H1 (cell line): ENCODE measurements at regions not wholly inside any gene's neighbourhood (a gene's known extent, or its start where the extent isn't known, plus 50 kb on each side); places are given as distances from the start of the nearest gene placed in this dataset.

ENCODE experiments used
- CTCF ChIA-PET: fragments of 300-600 bp; sonication (Branson Sonifier 250); formaldehyde crosslinking; loops from one replicate; lab custom pipeline; 2021; ENCODE audit not compliant: partially characterized antibody; lab: Charles Lee
- POLR2A ChIA-PET: fragments of 300-600 bp; sonication (Branson Sonifier 250); formaldehyde crosslinking; loops from one replicate; lab custom pipeline; 2021; ENCODE audit warnings: inconsistent platforms; ENCODE audit not compliant: partially characterized antibody; lab: Charles Lee
- DNase-seq, 2 experiments: peaks; one replicate each; pipeline versions ENCODE4 v3.0.0 to v3.0.0-alpha.2; 2010 to 2022; ENCODE audit warnings: low spot score in 2 of 2, low read depth in 1 of 2, mixed read lengths in 1 of 2
- FAIRE-seq: peaks from 2 replicates; lab custom pipeline; 2011; peaks lifted over from hg19 to GRCh38; lab: Jason Lieb, UNC
- H2AFZ ChIP-seq: 2 replicates; pipeline ENCODE4 v1.8.1; 2012; ENCODE audit warnings: low read length, inconsistent platforms
- H2AK5ac ChIP-seq: 2 replicates; pipeline ENCODE4 v1.6.1; 2013; ENCODE audit warnings: low read depth, low read length
- H2BK120ac ChIP-seq: replicated peaks from 2 replicates; pipeline ENCODE3; 2013; ENCODE audit warnings: low read depth, low read length, inconsistent platforms
- H2BK12ac ChIP-seq: 2 replicates; pipeline ENCODE4 v1.6.1; 2013; ENCODE audit warnings: low read depth, low read length
- H2BK15ac ChIP-seq: 2 replicates; pipeline ENCODE4 v1.6.1; 2013; ENCODE audit warnings: low read length
- H2BK20ac ChIP-seq: 2 replicates; pipeline ENCODE4 v1.6.1; 2013; ENCODE audit warnings: low read length
- H2BK5ac ChIP-seq: 2 replicates; pipeline ENCODE4 v1.6.1; 2013; ENCODE audit warnings: low read depth, low read length
- H3K14ac ChIP-seq: 2 replicates; pipeline ENCODE4 v1.6.1; 2013; ENCODE audit warnings: inconsistent platforms; ENCODE audit not compliant: insufficient read length
- H3K18ac ChIP-seq: 2 replicates; pipeline ENCODE4 v1.6.1; 2013; ENCODE audit warnings: low read length; ENCODE audit errors: extremely low read depth
- H3K23ac ChIP-seq: 2 replicates; pipeline ENCODE4 v1.6.1; 2013; ENCODE audit warnings: inconsistent platforms; ENCODE audit not compliant: insufficient read length
- H3K23me2 ChIP-seq: 2 replicates; pipeline ENCODE4 v1.6.1; 2013; ENCODE audit warnings: low read depth, low read length
- H3K27ac ChIP-seq: 2 replicates; pipeline ENCODE4 v1.6.1; 2011; ENCODE audit warnings: low read depth, low read length, inconsistent platforms
- H3K27me3 ChIP-seq, 4 experiments: replicated peaks in 1 of 4; 1 replicate in 1 of 4; 2 replicates in 3 of 4; pipeline versions ENCODE4 v1.6.1 to v1.8.1; 2011 to 2013; ENCODE audit warnings: low read length in 3 of 4, mild to moderate bottlenecking in 3 of 4, inconsistent platforms in 2 of 4, mixed read lengths in 2 of 4, moderate library complexity in 1 of 4; ENCODE audit not compliant: control insufficient read depth in 3 of 4, insufficient read depth in 3 of 4; ENCODE audit errors: extremely low read depth in 1 of 4
- H3K36me3 ChIP-seq, 4 experiments: 2 replicates each; pipeline versions ENCODE4 v1.6.1 to v1.8.1; 2011 to 2013; ENCODE audit warnings: mild to moderate bottlenecking in 4 of 4, low read length in 3 of 4, moderate library complexity in 2 of 4, control low read depth in 1 of 4, inconsistent platforms in 1 of 4; ENCODE audit not compliant: insufficient read depth in 4 of 4, control insufficient read depth in 2 of 4
- H3K4ac ChIP-seq: replicated peaks from 2 replicates; pipeline ENCODE3; 2013; ENCODE audit warnings: low read length, low read depth, mixed read lengths, inconsistent platforms; ENCODE audit not compliant: insufficient read length
- H3K4me1 ChIP-seq, 4 experiments: replicated peaks in 1 of 4; 1 replicate in 1 of 4; 2 replicates in 3 of 4; pipeline versions ENCODE4 v1.6.1 to v1.8.1; 2011 to 2013; ENCODE audit warnings: low read length in 3 of 4, inconsistent platforms in 2 of 4, mixed read lengths in 1 of 4; ENCODE audit not compliant: insufficient read depth in 4 of 4, control insufficient read depth in 3 of 4
- H3K4me2 ChIP-seq, 2 experiments: 2 replicates each; pipeline versions ENCODE4 v1.6.1 to v1.8.1; 2011 to 2013; ENCODE audit warnings: low read depth in 2 of 2, low read length in 2 of 2, control low read depth in 1 of 2, inconsistent platforms in 1 of 2, mild to moderate bottlenecking in 1 of 2; ENCODE audit not compliant: insufficient read depth in 1 of 2
- H3K4me3 ChIP-seq, 4 experiments: fragments of 200-600, 300-600 bp in 1 of 4; sonication (generic), shearing (Covaris generic), sonication (Bioruptor Twin) in 1 of 4; 2 replicates each; pipeline versions ENCODE4 v1.5.1 to v1.8.1; 2011 to 2016; ENCODE audit warnings: low read length in 4 of 4, low read depth in 3 of 4, control low read depth in 2 of 4, inconsistent platforms in 2 of 4, mild to moderate bottlenecking in 2 of 4, mixed read lengths in 1 of 4, moderate library complexity in 1 of 4; ENCODE audit not compliant: insufficient read depth in 2 of 4; ENCODE audit errors: extremely low read depth in 1 of 4
- H3K56ac ChIP-seq: replicated peaks from 2 replicates; pipeline ENCODE3; 2013; ENCODE audit warnings: low read depth, mild to moderate bottlenecking, mixed read lengths, low read length, inconsistent platforms; ENCODE audit not compliant: insufficient read length
- H3K79me1 ChIP-seq: 2 replicates; pipeline ENCODE4 v1.6.1; 2013; ENCODE audit warnings: low read depth, low read length, control low read depth
- H3K79me2 ChIP-seq, 2 experiments: 2 replicates each; pipeline versions ENCODE4 v1.6.1 to v1.8.1; 2012 to 2013; ENCODE audit warnings: low read length in 2 of 2, mild to moderate bottlenecking in 2 of 2, inconsistent platforms in 1 of 2; ENCODE audit not compliant: insufficient read depth in 2 of 2, control insufficient read depth in 1 of 2
- H3K9ac ChIP-seq, 4 experiments: replicated peaks in 1 of 4; 1 replicate in 1 of 4; 2 replicates in 3 of 4; pipeline versions ENCODE4 v1.6.1 to v1.8.1; 2011 to 2013; ENCODE audit warnings: low read depth in 3 of 4, low read length in 3 of 4, control low read depth in 2 of 4, mild to moderate bottlenecking in 2 of 4, moderate library complexity in 2 of 4, inconsistent platforms in 1 of 4; ENCODE audit errors: extremely low read depth in 1 of 4
- H3K9me3 ChIP-seq, 2 experiments: 2 replicates each; pipeline versions ENCODE4 v1.6.1 to v1.8.1; 2012 to 2013; ENCODE audit warnings: mild to moderate bottlenecking in 2 of 2, moderate library complexity in 2 of 2, control low read depth in 1 of 2, inconsistent platforms in 1 of 2, low read depth in 1 of 2, low read length in 1 of 2, mixed read lengths in 1 of 2; ENCODE audit not compliant: insufficient read depth in 2 of 2
- H4K20me1 ChIP-seq, 2 experiments: replicated peaks in 1 of 2; 2 replicates each; pipeline versions ENCODE3 to v1.8.1; 2011 to 2013; ENCODE audit warnings: inconsistent platforms in 2 of 2, low read length in 2 of 2, mild to moderate bottlenecking in 1 of 2; ENCODE audit not compliant: insufficient read depth in 2 of 2, control insufficient read depth in 1 of 2
- H4K5ac ChIP-seq: 2 replicates; pipeline ENCODE4 v1.6.1; 2013; ENCODE audit warnings: low read length, low read depth, mixed read lengths, inconsistent platforms; ENCODE audit not compliant: insufficient read length
- H4K8ac ChIP-seq: 2 replicates; pipeline ENCODE4 v1.8.0; 2013; ENCODE audit warnings: mild to moderate bottlenecking, moderate library complexity, low read length, inconsistent platforms; ENCODE audit not compliant: insufficient read depth; ENCODE audit errors: extremely low read depth
- H4K91ac ChIP-seq: replicated peaks from 2 replicates; pipeline ENCODE3; 2013; ENCODE audit warnings: low read length, mixed read lengths, inconsistent platforms; ENCODE audit not compliant: insufficient read length
- BACH1 ChIP-seq: IDR thresholded peaks from 2 replicates; pipeline ENCODE4 v1.6.1; 2012; ENCODE audit warnings: low read length, improper control_type of control experiment
- CBX8 ChIP-seq: fragments of 300-800, 300-1000 bp; sonication (generic); IDR thresholded peaks from 2 replicates; pipeline ENCODE4 v1.7.1; 2016; ENCODE audit warnings: low read depth, low read length, borderline replicate concordance
- CTCF ChIP-seq, 3 experiments: IDR thresholded peaks; 1 replicate in 2 of 3; 2 replicates in 1 of 3; pipeline versions ENCODE4 v1.5.1 to v1.6.1; 2011; ENCODE audit warnings: low read length in 3 of 3, mild to moderate bottlenecking in 3 of 3, inconsistent platforms in 2 of 3, low read depth in 1 of 3, moderate library complexity in 1 of 3; ENCODE audit not compliant: insufficient read depth in 1 of 3; ENCODE audit errors: control extremely low read depth in 1 of 3
- E2F6 ChIP-seq: IDR thresholded peaks from 2 replicates; pipeline ENCODE4 v1.6.1; 2012; ENCODE audit warnings: inconsistent platforms
- RFX5 ChIP-seq: IDR thresholded peaks from 2 replicates; pipeline ENCODE4 v1.6.1; 2011; ENCODE audit warnings: low read depth, low read length, improper control_type of control experiment, borderline replicate concordance
- SP1 ChIP-seq: IDR thresholded peaks from 2 replicates; pipeline ENCODE4 v1.6.1; 2011; ENCODE audit warnings: low read depth, low read length
- SP2 ChIP-seq: IDR thresholded peaks from 2 replicates; pipeline ENCODE4 v1.6.1; 2012; ENCODE audit warnings: mild to moderate bottlenecking, low read length, inconsistent platforms
- TAF1 ChIP-seq: IDR thresholded peaks from 2 replicates; pipeline ENCODE4 v1.6.1; 2011; ENCODE audit warnings: mild to moderate bottlenecking, low read depth, low read length
- WGBS, 2 experiments: shearing (Covaris generic) in 1 of 2; methylation state at CpG; one replicate each; pipeline versions ENCODE4 v1.1.6 to v1.1.7; 2013 to 2015; ENCODE audit warnings: low lambda C conversion rate in 2 of 2, mixed read lengths in 2 of 2, inconsistent platforms in 1 of 2, low coverage in 1 of 2, missing lambda C conversion rate in 1 of 2; ENCODE audit not compliant: insufficient replicate concordance in 2 of 2, insufficient coverage in 1 of 2, insufficient read length in 1 of 2; ENCODE audit errors: extremely low coverage in 1 of 2, missing lambda C conversion rate in 1 of 2; 5-methylcytosine and 5-hydroxymethylcytosine counted together

- H3K18ac ChIP-seq = no peak overlapping the region
- H3K23me2 ChIP-seq = no peaks in the 10 kb centered on the region
- H3K14ac ChIP-seq = no peak overlapping the region
- no peaks in the 10 kb centered on the region; a peak in 1 of 7 replicates for H3K4me1 ChIP-seq
- WGBS, 2 experiments = 71% methylated on average over 2 of the region's 2 CpGs; no CpG with 5 or more reads in 1 of the 2 experiments
- H2AFZ ChIP-seq = no peak overlapping the region
- no peak overlapping the region for H2BK20ac ChIP-seq
- no peak overlapping the region for H3K4ac ChIP-seq
- H3K4me3 ChIP-seq = no peak overlapping the region
- H3K9me3 ChIP-seq = no peaks in the 10 kb centered on the region
- no peak overlapping the region for H3K56ac ChIP-seq
- H3K36me3 ChIP-seq = no peaks in the 10 kb centered on the region
- H3K79me2 ChIP-seq = no peaks in the 10 kb centered on the region
- H2AK5ac ChIP-seq = no peak overlapping the region
- no peak overlapping the region for H4K5ac ChIP-seq
- FAIRE-seq = no peak
- no peak overlapping the region for H2BK12ac ChIP-seq
- DNase-seq = no peak
- H3K23ac ChIP-seq = no peak overlapping the region
- no peak overlapping the region for H3K27ac ChIP-seq
- no peaks in the 10 kb centered on the region for H4K20me1 ChIP-seq
- H3K4me2 ChIP-seq = no peak overlapping the region
- no peak overlapping the region for H2BK15ac ChIP-seq
- H3K9ac ChIP-seq = no peak overlapping the region
- H2BK5ac ChIP-seq = no peak overlapping the region
- H4K8ac ChIP-seq = no peak overlapping the region
- no peak overlapping the region for H2BK120ac ChIP-seq
- TF ChIP-seq SP2 (no peak), SP1 (no peak), CTCF (IDR thresholded peaks at IDR 0.05; ENCODE audit: control extremely low read depth in 1 of 3, insufficient read depth in 1 of 3, low read depth in 1 of 3, low read length in 3 of 3) (no peak), RFX5 (no peak), BACH1 (no peak), CBX8 (no peak), E2F6 (no peak), TAF1 (no peak)
- ChIA-PET POLR2A (no interaction called here), CTCF (no interaction called here)
- H3K79me1 ChIP-seq = no peaks in the 10 kb centered on the region
- H4K91ac ChIP-seq = no peak overlapping the region
- no peaks in the 10 kb centered on the region for H3K27me3 ChIP-seq
These were observed 69.6 kb downstream of the SERTM2 start for GRCh38 chrX:111581086-111581485.
